ENCODE measurements at regions not wholly inside any gene's neighbourhood (a gene's known extent, or its start where the extent isn't known, plus 50 kb on each side); places are given as distances from the start of the nearest gene placed in this dataset.

GRCh38 chr15:62588938-62589670 is 424.0 kb upstream of the C2CD4B start:
- FAIRE-seq: peak; percentile 37

- FAIRE-seq: no peak
These were observed 427.1 kb upstream of the C2CD4B start for GRCh38 chr15:62591842-62592838.

- no peak for FAIRE-seq
These were observed 427.8 kb upstream of the C2CD4B start for GRCh38 chr15:62592920-62593319.

- no peak for FAIRE-seq
These were observed 428.8 kb upstream of the C2CD4B start for GRCh38 chr15:62593681-62594399.

- no peak for FAIRE-seq
These were observed 433.1 kb upstream of the C2CD4B start for GRCh38 chr15:62598217-62598616.

- no peak for FAIRE-seq
These were observed 435.0 kb upstream of the C2CD4B start for GRCh38 chr15:62599791-62600777.

GRCh38 chr15:62601777-62602545 is 436.9 kb upstream of the C2CD4B start:
- FAIRE-seq: no peak

- peak; percentile 23 for FAIRE-seq
These were observed 438.7 kb upstream of the C2CD4B start for GRCh38 chr15:62603742-62604141.

- FAIRE-seq: no peak
These were observed 437.3 kb upstream of the TPM1 start for GRCh38 chr15:62605282-62605681.

- FAIRE-seq: peak; percentile 90
These were observed 436.0 kb upstream of the TPM1 start for GRCh38 chr15:62606376-62607113.

- no peak for FAIRE-seq
These were observed 435.5 kb upstream of the TPM1 start for GRCh38 chr15:62607114-62607462.

GRCh38 chr15:62607643-62608042 is 434.9 kb upstream of the TPM1 start:
- no peak for FAIRE-seq

GRCh38 chr15:62608369-62608768 is 434.2 kb upstream of the TPM1 start:
- no peak for FAIRE-seq

GRCh38 chr15:62610265-62610869 is 432.2 kb upstream of the TPM1 start:
- no peak for FAIRE-seq

- FAIRE-seq: no peak
These were observed 431.5 kb upstream of the TPM1 start for GRCh38 chr15:62611002-62611401.

- FAIRE-seq: no peak
These were observed 430.3 kb upstream of the TPM1 start for GRCh38 chr15:62612183-62612733.

GRCh38 chr15:62612771-62613170 is 429.8 kb upstream of the TPM1 start:
- FAIRE-seq: no peak

- no peak for FAIRE-seq
These were observed 425.8 kb upstream of the TPM1 start for GRCh38 chr15:62616746-62617145.

GRCh38 chr15:62617741-62618140 is 424.8 kb upstream of the TPM1 start:
- no peak for FAIRE-seq

- no peak for FAIRE-seq
These were observed 424.1 kb upstream of the TPM1 start for GRCh38 chr15:62618432-62618831.
